Esophagus squamous epithelium (tissue), 5 donors: ENCODE measurements at regions not wholly inside any gene's neighbourhood (a gene's known extent, or its start where the extent isn't known, plus 50 kb on each side); places are given as distances from the start of the nearest gene placed in this dataset.

Experiments
- DNase-seq: peaks from one replicate; lab custom pipeline; 2025; lab: John Stamatoyannopoulos, UW
- H3K27ac ChIP-seq, 4 donors: fragments of 200-600 bp; sonication (generic); one replicate each; pipeline ENCODE4 v1.5.1; 2016 to 2019; ENCODE audit warnings: mild to moderate bottlenecking in 1 of 4
- H3K27me3 ChIP-seq, 4 donors: fragments of 200-600 bp; sonication (generic); 1 replicate in 3 of 4; 2 replicates in 1 of 4; pipeline versions ENCODE4 v1.5.1 to v1.6.0; 2017 to 2021; ENCODE audit warnings: antibody characterized with exemption in 1 of 4
- H3K36me3 ChIP-seq, 3 donors: fragments of 200-600 bp; sonication (generic); one replicate each; pipeline ENCODE4 v1.5.1; 2016 to 2019
- H3K4me1 ChIP-seq, 3 donors: fragments of 200-600 bp; sonication (generic); one replicate each; pipeline ENCODE4 v1.5.1; 2017 to 2019
- H3K4me3 ChIP-seq, 4 donors: fragments of 200-600 bp; sonication (generic); 1 replicate in 3 of 4; 2 replicates in 1 of 4; pipeline ENCODE4 v1.5.1; 2016 to 2019; ENCODE audit warnings: mild to moderate bottlenecking in 2 of 4, moderate library complexity in 1 of 4
- H3K9me3 ChIP-seq, 3 donors: fragments of 200-600 bp; sonication (generic); one replicate each; pipeline ENCODE4 v1.5.1; 2016 to 2019
- POLR2A ChIP-seq, 4 donors: fragments of 450-650 bp; IDR thresholded peaks; one replicate each; pipeline ENCODE4 v1.6.1; 2017; ENCODE audit warnings: antibody characterized with exemption in 4 of 4, mild to moderate bottlenecking in 4 of 4, moderate library complexity in 3 of 4
- WGBS, 2 donors: methylation state at CpG; one replicate each; pipeline ENCODE4 v1.1.5; 2018; 5-methylcytosine and 5-hydroxymethylcytosine counted together
- intact Hi-C: fragments of 100-400 bp; cut with DNase I; formaldehyde crosslinking; loops from one replicate; pipeline ENCODE4 v1.15.0; 2022
- TF ChIP-seq, protein P1 (sequence below), 6 experiments: fragments of 450-650 bp in 4 of 6; fragments of 200-600 bp in 2 of 6; sonication (generic) in 2 of 6; IDR thresholded peaks; one replicate each; pipeline ENCODE4 v1.5.1; 2016 to 2019; ENCODE audit warnings: antibody characterized with exemption in 6 of 6, mild to moderate bottlenecking in 4 of 6, moderate library complexity in 4 of 6
- donor health status: DM: yes; HTN: yes; CAD: no.

DNA sequence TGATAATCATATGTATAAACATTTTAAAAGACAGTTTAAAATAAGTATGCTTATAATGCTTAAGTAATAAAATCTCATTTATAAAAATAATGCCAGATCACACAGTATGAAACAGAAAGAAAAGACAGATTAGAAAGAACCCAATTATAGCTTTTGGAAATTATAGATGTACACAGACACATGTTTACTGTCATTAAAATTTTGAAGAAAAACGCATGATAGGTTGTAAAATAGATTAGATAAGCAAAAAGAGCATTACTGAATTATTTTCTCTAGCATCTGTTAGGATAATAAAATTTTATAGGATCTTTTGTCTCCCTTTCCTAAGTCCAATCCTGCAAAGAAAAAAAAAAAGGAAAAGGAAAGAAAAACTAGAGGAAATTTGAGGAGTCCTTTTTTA lies 1107.3 kb upstream of the LRRN3 start:
- no peak for TF ChIP-seq POLR2A (IDR thresholded peaks at IDR 0.05)
- TF ChIP-seq, protein P1, sequence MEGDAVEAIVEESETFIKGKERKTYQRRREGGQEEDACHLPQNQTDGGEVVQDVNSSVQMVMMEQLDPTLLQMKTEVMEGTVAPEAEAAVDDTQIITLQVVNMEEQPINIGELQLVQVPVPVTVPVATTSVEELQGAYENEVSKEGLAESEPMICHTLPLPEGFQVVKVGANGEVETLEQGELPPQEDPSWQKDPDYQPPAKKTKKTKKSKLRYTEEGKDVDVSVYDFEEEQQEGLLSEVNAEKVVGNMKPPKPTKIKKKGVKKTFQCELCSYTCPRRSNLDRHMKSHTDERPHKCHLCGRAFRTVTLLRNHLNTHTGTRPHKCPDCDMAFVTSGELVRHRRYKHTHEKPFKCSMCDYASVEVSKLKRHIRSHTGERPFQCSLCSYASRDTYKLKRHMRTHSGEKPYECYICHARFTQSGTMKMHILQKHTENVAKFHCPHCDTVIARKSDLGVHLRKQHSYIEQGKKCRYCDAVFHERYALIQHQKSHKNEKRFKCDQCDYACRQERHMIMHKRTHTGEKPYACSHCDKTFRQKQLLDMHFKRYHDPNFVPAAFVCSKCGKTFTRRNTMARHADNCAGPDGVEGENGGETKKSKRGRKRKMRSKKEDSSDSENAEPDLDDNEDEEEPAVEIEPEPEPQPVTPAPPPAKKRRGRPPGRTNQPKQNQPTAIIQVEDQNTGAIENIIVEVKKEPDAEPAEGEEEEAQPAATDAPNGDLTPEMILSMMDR (IDR thresholded peaks at IDR 0.05) = no peak
- H3K4me3 ChIP-seq = no peak overlapping the region
- no peak for DNase-seq
- H3K4me1 ChIP-seq = no peaks in the 10 kb centered on the region
- intact Hi-C loops = no loop called here
- 39 to 56% methylated on average over 1 of the region's 1 CpG for WGBS, 2 donors
- H3K27me3 ChIP-seq = no peaks in the 10 kb centered on the region
- no peaks in the 10 kb centered on the region for H3K36me3 ChIP-seq
- H3K9me3 ChIP-seq = no peaks in the 10 kb centered on the region
- H3K27ac ChIP-seq = no peak overlapping the region

DNA sequence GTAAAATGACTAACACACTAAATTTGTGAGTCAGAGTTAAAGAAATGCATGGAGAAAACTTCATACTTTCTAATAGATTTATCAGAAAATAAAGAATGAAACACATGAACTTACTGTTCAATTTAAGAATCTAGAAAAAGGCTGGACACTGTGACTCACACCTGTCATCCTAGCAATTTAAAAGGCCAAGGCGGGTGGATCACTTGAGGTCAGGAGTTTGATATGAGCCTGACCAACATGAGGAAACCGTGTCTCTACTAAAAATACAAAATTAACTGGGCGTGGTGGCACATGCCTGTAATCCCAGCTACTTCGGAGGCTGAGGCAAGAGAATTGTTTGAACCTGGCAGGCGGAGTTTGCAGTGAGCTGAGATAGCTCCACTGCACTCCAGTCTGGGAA lies 1106.2 kb upstream of the LRRN3 start:
- Histone ChIP-seq H3K4me3 (no peak overlapping the region), H3K27me3 (no peaks in the 10 kb centered on the region), H3K9me3 (no peaks in the 10 kb centered on the region), H3K4me1 (no peaks in the 10 kb centered on the region), H3K27ac (no peak overlapping the region), H3K36me3 (no peaks in the 10 kb centered on the region)
- no peak for DNase-seq
- 46 to 72% methylated on average over 5 of the region's 5 CpGs for WGBS, 2 donors
- no peak for TF ChIP-seq POLR2A (IDR thresholded peaks at IDR 0.05)
- TF ChIP-seq, protein P1 (IDR thresholded peaks at IDR 0.05) = no peak
- intact Hi-C loops = no loop called here

DNA sequence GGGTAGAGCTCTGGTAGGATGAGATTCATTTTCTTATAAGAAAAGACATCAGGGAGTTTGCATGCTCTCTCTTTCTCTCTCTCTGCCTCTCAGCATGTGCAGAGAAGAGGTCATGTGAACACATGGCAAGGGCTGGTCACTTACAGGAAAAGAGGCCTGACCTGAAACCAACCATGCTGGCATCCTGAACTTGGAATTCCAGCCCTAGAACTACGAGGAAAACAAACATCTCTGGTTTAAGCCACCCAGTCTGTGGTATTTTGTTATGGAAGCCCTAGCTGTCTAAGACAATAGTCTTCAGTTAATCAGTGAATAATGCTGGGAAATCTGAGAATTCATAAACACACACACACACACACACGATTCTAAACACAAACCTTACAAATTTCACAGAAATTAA lies 1104.2 kb upstream of the LRRN3 start:
- H3K27me3 ChIP-seq = no peaks in the 10 kb centered on the region
- H3K36me3 ChIP-seq = no peaks in the 10 kb centered on the region
- intact Hi-C loops = no loop called here
- TF ChIP-seq POLR2A (IDR thresholded peaks at IDR 0.05) = no peak
- TF ChIP-seq, protein P1 (IDR thresholded peaks at IDR 0.05) = no peak
- H3K4me1 ChIP-seq = no peaks in the 10 kb centered on the region
- H3K4me3 ChIP-seq = no peak overlapping the region
- 36 to 40% methylated on average over 2 of the region's 2 CpGs for WGBS, 2 donors
- no peak overlapping the region for H3K27ac ChIP-seq
- DNase-seq = no peak
- H3K9me3 ChIP-seq = no peaks in the 10 kb centered on the region

DNA sequence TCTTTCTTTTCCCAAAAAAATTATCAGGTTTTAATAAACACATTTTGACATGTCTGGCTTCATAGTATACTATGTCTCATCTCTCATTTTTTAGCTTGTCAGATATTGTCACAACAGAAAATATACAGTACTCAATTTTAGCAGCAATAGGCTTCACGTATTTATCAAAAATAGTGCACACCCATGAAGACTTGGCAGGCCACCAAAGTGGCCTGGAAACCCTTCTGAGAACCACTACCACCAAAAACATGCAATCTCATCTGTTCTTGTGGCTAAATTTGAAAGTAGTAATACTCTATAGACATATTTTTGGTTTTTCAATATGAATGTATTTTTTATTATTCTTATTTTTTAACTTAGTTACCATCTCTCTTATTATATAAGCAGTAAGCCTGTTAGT lies 1094.5 kb upstream of the LRRN3 start:
- no peaks in the 10 kb centered on the region for H3K27me3 ChIP-seq
- no peak for DNase-seq

DNA sequence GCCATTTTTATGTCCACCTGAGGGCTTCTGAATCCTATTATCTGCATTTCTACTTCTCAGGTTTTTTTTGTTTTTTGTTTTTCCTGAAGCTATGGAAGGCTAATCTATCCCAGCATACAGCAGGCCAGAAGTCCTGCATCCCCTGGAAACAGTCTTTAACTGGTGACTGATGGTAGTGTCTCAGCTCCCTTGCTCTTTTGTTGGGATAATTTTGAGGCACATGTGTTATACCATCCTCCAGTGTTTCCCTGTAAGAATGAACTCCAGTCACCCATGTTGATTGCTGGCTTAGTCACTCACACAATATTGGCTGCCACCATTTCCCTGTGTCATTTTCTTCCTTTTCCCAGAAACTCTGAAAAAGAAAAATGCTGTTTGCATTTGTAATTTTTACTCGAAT lies 1094.0 kb upstream of the LRRN3 start:
- Histone ChIP-seq H3K27ac (no peak overlapping the region), H3K36me3 (no peaks in the 10 kb centered on the region), H3K4me1 (no peaks in the 10 kb centered on the region), H3K27me3 (no peaks in the 10 kb centered on the region), H3K9me3 (no peaks in the 10 kb centered on the region), H3K4me3 (no peak overlapping the region)
- intact Hi-C loops = no loop called here
- DNase-seq = no peak
- 38 to 56% methylated on average over 1 of the region's 1 CpG for WGBS, 2 donors
- TF ChIP-seq, protein P1 (IDR thresholded peaks at IDR 0.05) = no peak
- no peak for TF ChIP-seq POLR2A (IDR thresholded peaks at IDR 0.05)

More for the DNA sequence above, 1094.5 kb upstream of the LRRN3 start:
- Histone ChIP-seq H3K4me1 (no peaks in the 10 kb centered on the region), H3K4me3 (no peak overlapping the region), H3K27ac (no peak overlapping the region), H3K9me3 (no peaks in the 10 kb centered on the region), H3K36me3 (no peaks in the 10 kb centered on the region)
- intact Hi-C loops = no loop called here
- no peak for TF ChIP-seq POLR2A (IDR thresholded peaks at IDR 0.05)
- TF ChIP-seq, protein P1 (IDR thresholded peaks at IDR 0.05) = no peak
- 47 to 81% methylated on average over 1 of the region's 1 CpG for WGBS, 2 donors
